ENCODE measurements at regions not wholly inside any gene's neighbourhood (a gene's known extent, or its start where the extent isn't known, plus 50 kb on each side); places are given as distances from the start of the nearest gene placed in this dataset.

DNA sequence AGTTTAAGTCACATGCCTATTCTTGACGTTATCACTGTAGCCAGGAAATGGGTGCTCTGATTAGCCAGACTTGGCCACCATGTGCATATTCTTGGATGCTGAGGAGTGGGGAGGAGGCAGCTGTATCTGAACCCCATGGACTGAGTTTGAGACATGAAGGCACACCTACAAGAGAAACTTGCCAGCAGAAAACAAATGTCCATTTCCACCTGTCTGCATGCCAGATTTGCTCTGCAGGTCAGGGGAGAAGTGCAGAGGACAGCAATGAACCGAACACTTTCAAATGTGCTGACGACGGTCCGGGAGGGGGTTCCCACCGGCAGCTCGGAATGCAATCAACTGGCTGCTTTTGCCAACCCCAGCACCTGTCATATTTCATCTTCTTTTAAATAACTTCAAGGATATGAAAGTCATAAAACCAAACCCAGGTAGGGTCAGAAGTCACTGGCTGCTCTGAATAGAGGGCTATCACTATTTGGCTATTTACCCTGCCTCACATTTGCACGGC, 287.8 kb upstream of the N4BP1 start:
- H3K4me1 ChIP-seq (replicated peaks in 1 of 2): no peaks in the 10 kb centered on the region
- no peaks in the 10 kb centered on the region for H3K9me3 ChIP-seq (replicated peaks in 1 of 3)
- no peak for TF ChIP-seq CTCF (IDR thresholded peaks at IDR 0.05)
- no peak for TF ChIP-seq POLR2A (IDR thresholded peaks at IDR 0.05)
- H3K4me3 ChIP-seq: no peak overlapping the region
- no peaks in the 10 kb centered on the region for H3K27me3 ChIP-seq
- intact Hi-C loops (cut with DNase I): no loop called here
- H3K36me3 ChIP-seq (replicated peaks in 1 of 2): no peaks in the 10 kb centered on the region
- no peak overlapping the region for H3K27ac ChIP-seq
- WGBS, 4 donors: 57 to 73% (median 67%) methylated on average over 8 of the region's 8 CpGs
- no peak for DNase-seq

- no peak for DNase-seq
- no peaks in the 10 kb centered on the region for H3K9me3 ChIP-seq (replicated peaks in 1 of 3)
- TF ChIP-seq POLR2A (IDR thresholded peaks at IDR 0.05): no peak
- no peak for TF ChIP-seq CTCF (IDR thresholded peaks at IDR 0.05)
- WGBS, 4 donors: 30 to 57% (median 41%) methylated on average over 3 to 5 of the region's 5 CpGs
- no peaks in the 10 kb centered on the region for H3K27me3 ChIP-seq
- H3K27ac ChIP-seq: no peak overlapping the region
- intact Hi-C loops (cut with DNase I): no loop called here
- H3K4me3 ChIP-seq: no peak overlapping the region
- no peaks in the 10 kb centered on the region for H3K36me3 ChIP-seq (replicated peaks in 1 of 2)
- H3K4me1 ChIP-seq (replicated peaks in 1 of 2): no peaks in the 10 kb centered on the region
These were observed 285.2 kb upstream of the N4BP1 start for GRCh38 chr16:48895142-48895541.

DNA sequence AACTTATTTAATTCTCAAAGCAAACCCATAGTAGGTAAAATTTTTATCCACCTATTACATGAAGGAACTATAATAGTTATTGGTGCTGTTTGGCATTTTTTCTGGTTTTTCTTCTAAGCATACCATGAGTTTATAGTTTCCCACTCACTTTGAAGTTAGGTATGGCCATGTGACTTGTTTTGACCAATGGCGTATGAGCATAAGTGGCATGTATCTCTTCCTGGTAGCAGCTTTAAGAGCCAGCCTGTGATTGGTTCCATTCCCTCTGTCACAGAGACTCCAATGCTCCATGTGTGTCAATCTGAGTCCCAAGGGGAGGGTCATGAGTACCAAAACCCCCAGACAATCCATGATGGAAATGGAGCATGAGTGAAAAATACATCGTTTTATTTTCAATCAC, 282.9 kb upstream of the N4BP1 start:
- H3K4me3 ChIP-seq: no peak overlapping the region
- H3K27ac ChIP-seq: no peak overlapping the region
- intact Hi-C loops (cut with DNase I): no loop called here
- H3K27me3 ChIP-seq: no peaks in the 10 kb centered on the region
- no peaks in the 10 kb centered on the region for H3K36me3 ChIP-seq (replicated peaks in 1 of 2)
- no peaks in the 10 kb centered on the region for H3K4me1 ChIP-seq (replicated peaks in 1 of 2)
- 86 to 89% (median 87%) methylated on average over 2 of the region's 2 CpGs for WGBS, 4 donors
- no peak for DNase-seq
- TF ChIP-seq POLR2A (IDR thresholded peaks at IDR 0.05): no peak
- TF ChIP-seq CTCF (IDR thresholded peaks at IDR 0.05): no peak
- H3K9me3 ChIP-seq (replicated peaks in 1 of 3): no peaks in the 10 kb centered on the region

GRCh38 chr16:48887646-48888210, 277.7 kb upstream of the N4BP1 start:
- WGBS, 4 donors: 39 to 43% (median 42%) methylated on average over 9 of the region's 9 CpGs
- no peaks in the 10 kb centered on the region for H3K9me3 ChIP-seq (replicated peaks in 1 of 3)
- no peak for DNase-seq
- TF ChIP-seq POLR2A (IDR thresholded peaks at IDR 0.05) (no peak), CTCF (IDR thresholded peaks at IDR 0.05) (no peak)
- H3K4me1 ChIP-seq (replicated peaks in 1 of 2): no peaks in the 10 kb centered on the region
- H3K27me3 ChIP-seq: no peaks in the 10 kb centered on the region
- no peak overlapping the region for H3K27ac ChIP-seq
- no peaks in the 10 kb centered on the region for H3K36me3 ChIP-seq (replicated peaks in 1 of 2)
- H3K4me3 ChIP-seq: no peak overlapping the region
- intact Hi-C loops (cut with DNase I): no loop called here
